Gastroesophageal sphincter (tissue), 3 donors: ENCODE measurements at regions not wholly inside any gene's neighbourhood (a gene's known extent, or its start where the extent isn't known, plus 50 kb on each side); places are given as distances from the start of the nearest gene placed in this dataset.

ENCODE experiments used
- POLR2A ChIP-seq, 2 donors: fragments of 450-650 bp; IDR thresholded peaks; one replicate each; pipeline ENCODE4 v1.6.1; 2017; ENCODE audit warnings: antibody characterized with exemption in 2 of 2, mild to moderate bottlenecking in 2 of 2, moderate library complexity in 1 of 2
- POLR2AphosphoS5 ChIP-seq: sonication (generic); formaldehyde crosslinking; IDR thresholded peaks from one replicate; pipeline ENCODE4 v1.6.1; 2017; ENCODE audit warnings: antibody characterized with exemption
- TF ChIP-seq, protein P1 (sequence below), 4 experiments: fragments of 200-600 bp in 2 of 4; fragments of 450-650 bp in 2 of 4; sonication (generic) in 1 of 4; IDR thresholded peaks; one replicate each; pipeline ENCODE4 v1.5.1; 2017 to 2019; ENCODE audit warnings: antibody characterized with exemption in 4 of 4, mild to moderate bottlenecking in 2 of 4, moderate library complexity in 2 of 4

DNA sequence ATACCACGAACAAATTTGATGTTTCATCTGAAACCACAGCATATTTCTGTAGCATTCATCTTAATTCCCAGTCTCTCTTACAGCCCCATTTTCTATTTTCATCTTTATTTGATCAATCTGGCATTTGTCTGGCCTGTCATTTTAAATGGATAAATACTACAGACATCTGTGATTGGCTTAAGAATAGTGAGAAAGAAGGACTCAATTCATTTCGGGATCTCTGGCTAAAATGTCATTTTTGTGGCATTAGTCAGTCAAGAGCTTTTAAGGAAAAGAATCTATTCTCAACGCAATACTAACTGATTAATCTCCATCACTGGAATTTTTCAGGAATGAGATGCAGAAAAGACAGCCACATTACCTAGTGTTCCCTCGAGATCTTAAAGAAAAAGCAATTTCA lies 585.9 kb downstream of the IRS1 start:
- no peak for TF ChIP-seq POLR2A (IDR thresholded peaks at IDR 0.05)
- TF ChIP-seq POLR2AphosphoS5, result no peak
- TF ChIP-seq, protein P1, sequence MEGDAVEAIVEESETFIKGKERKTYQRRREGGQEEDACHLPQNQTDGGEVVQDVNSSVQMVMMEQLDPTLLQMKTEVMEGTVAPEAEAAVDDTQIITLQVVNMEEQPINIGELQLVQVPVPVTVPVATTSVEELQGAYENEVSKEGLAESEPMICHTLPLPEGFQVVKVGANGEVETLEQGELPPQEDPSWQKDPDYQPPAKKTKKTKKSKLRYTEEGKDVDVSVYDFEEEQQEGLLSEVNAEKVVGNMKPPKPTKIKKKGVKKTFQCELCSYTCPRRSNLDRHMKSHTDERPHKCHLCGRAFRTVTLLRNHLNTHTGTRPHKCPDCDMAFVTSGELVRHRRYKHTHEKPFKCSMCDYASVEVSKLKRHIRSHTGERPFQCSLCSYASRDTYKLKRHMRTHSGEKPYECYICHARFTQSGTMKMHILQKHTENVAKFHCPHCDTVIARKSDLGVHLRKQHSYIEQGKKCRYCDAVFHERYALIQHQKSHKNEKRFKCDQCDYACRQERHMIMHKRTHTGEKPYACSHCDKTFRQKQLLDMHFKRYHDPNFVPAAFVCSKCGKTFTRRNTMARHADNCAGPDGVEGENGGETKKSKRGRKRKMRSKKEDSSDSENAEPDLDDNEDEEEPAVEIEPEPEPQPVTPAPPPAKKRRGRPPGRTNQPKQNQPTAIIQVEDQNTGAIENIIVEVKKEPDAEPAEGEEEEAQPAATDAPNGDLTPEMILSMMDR (IDR thresholded peaks at IDR 0.05), result no peak
